Suprapubic skin (tissue), 4 donors: ENCODE measurements at regions not wholly inside any gene's neighbourhood (a gene's known extent, or its start where the extent isn't known, plus 50 kb on each side); places are given as distances from the start of the nearest gene placed in this dataset.
A peak's percentile ranks its signal among the peaks of the same experiment; 100 is the strongest.

Experiments
- DNase-seq, 2 donors: peaks; one replicate each; pipeline ENCODE4 v3.0.0-alpha.2; 2019; ENCODE audit warnings: low spot score in 2 of 2
- H3K27ac ChIP-seq: fragments of 200-600 bp; sonication (generic); one replicate; pipeline ENCODE4 v1.5.1; 2019
- H3K27me3 ChIP-seq: fragments of 200-600 bp; sonication (generic); one replicate; pipeline ENCODE4 v1.5.1; 2019
- H3K36me3 ChIP-seq: fragments of 200-600 bp; sonication (generic); one replicate; pipeline ENCODE4 v1.5.1; 2019
- H3K4me1 ChIP-seq: fragments of 200-600 bp; sonication (generic); one replicate; pipeline ENCODE4 v1.5.1; 2019
- H3K4me3 ChIP-seq: fragments of 200-600 bp; sonication (generic); one replicate; pipeline ENCODE4 v1.5.1; 2019; ENCODE audit warnings: mild to moderate bottlenecking
- H3K9me3 ChIP-seq: fragments of 200-600 bp; sonication (generic); one replicate; pipeline ENCODE4 v1.5.1; 2019
- EP300 ChIP-seq: sonication (generic); formaldehyde crosslinking; IDR thresholded peaks from one replicate; pipeline ENCODE4 v1.6.1; 2017; ENCODE audit warnings: antibody characterized with exemption
- POLR2A ChIP-seq, 2 donors: fragments of 450-650 bp; IDR thresholded peaks; one replicate each; pipeline ENCODE4 v1.6.1; 2017; ENCODE audit warnings: antibody characterized with exemption in 2 of 2, mild to moderate bottlenecking in 2 of 2, moderate library complexity in 2 of 2
- POLR2AphosphoS5 ChIP-seq, 3 donors: sonication (generic); formaldehyde crosslinking; IDR thresholded peaks; one replicate each; pipeline ENCODE4 v1.6.1; 2017; ENCODE audit warnings: antibody characterized with exemption in 3 of 3
- WGBS: methylation state at CpG from one replicate; pipeline ENCODE4 v1.1.5; 2018; 5-methylcytosine and 5-hydroxymethylcytosine counted together
- TF ChIP-seq, protein P1 (sequence below), 2 donors: fragments of 200-600 bp in 1 of 2; fragments of 450-650 bp in 1 of 2; sonication (generic) in 1 of 2; IDR thresholded peaks; one replicate each; pipeline ENCODE4 v1.5.1; 2016 to 2019; ENCODE audit warnings: antibody characterized with exemption in 2 of 2, mild to moderate bottlenecking in 1 of 2, moderate library complexity in 1 of 2

GRCh38 chr3:87088993-87089841, 98.3 kb upstream of the VGLL3 start:
- H3K27me3 ChIP-seq, result no peaks in the 10 kb centered on the region
- TF ChIP-seq POLR2AphosphoS5 (IDR thresholded peaks at IDR 0.05) (peak in 1 of 3 donors; percentile 11), EP300 (no peak), POLR2A (IDR thresholded peaks at IDR 0.05) (peak in 1 of 2 donors; percentile 22)
- TF ChIP-seq, protein P1, sequence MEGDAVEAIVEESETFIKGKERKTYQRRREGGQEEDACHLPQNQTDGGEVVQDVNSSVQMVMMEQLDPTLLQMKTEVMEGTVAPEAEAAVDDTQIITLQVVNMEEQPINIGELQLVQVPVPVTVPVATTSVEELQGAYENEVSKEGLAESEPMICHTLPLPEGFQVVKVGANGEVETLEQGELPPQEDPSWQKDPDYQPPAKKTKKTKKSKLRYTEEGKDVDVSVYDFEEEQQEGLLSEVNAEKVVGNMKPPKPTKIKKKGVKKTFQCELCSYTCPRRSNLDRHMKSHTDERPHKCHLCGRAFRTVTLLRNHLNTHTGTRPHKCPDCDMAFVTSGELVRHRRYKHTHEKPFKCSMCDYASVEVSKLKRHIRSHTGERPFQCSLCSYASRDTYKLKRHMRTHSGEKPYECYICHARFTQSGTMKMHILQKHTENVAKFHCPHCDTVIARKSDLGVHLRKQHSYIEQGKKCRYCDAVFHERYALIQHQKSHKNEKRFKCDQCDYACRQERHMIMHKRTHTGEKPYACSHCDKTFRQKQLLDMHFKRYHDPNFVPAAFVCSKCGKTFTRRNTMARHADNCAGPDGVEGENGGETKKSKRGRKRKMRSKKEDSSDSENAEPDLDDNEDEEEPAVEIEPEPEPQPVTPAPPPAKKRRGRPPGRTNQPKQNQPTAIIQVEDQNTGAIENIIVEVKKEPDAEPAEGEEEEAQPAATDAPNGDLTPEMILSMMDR (IDR thresholded peaks at IDR 0.05), result no peak
- 8% methylated on average over 25 of the region's 41 CpGs for WGBS
- H3K4me1 ChIP-seq, result peaks cover 9% of the 10 kb centered on the region
- peak; percentile 71 to 84 for DNase-seq
- H3K4me3 ChIP-seq, result peak overlapping the region; percentile 68
- H3K27ac ChIP-seq, result peak overlapping the region; percentile 89
- no peaks in the 10 kb centered on the region for H3K36me3 ChIP-seq
- H3K9me3 ChIP-seq, result no peaks in the 10 kb centered on the region

- H3K4me3 ChIP-seq, result peak overlapping the region; percentile 68
- no peak for DNase-seq
- H3K4me1 ChIP-seq, result peaks cover 9% of the 10 kb centered on the region
- no peaks in the 10 kb centered on the region for H3K36me3 ChIP-seq
- TF ChIP-seq POLR2A (IDR thresholded peaks at IDR 0.05), result no peak
- no peak for TF ChIP-seq EP300
- no peak for TF ChIP-seq POLR2AphosphoS5 (IDR thresholded peaks at IDR 0.05)
- TF ChIP-seq, protein P1 (IDR thresholded peaks at IDR 0.05), result no peak
- 50% methylated on average over 11 of the region's 15 CpGs for WGBS
- no peaks in the 10 kb centered on the region for H3K27me3 ChIP-seq
- H3K27ac ChIP-seq, result peak overlapping the region; percentile 89
- H3K9me3 ChIP-seq, result no peaks in the 10 kb centered on the region
These were observed 97.6 kb upstream of the VGLL3 start for GRCh38 chr3:87088430-87088992.

DNA sequence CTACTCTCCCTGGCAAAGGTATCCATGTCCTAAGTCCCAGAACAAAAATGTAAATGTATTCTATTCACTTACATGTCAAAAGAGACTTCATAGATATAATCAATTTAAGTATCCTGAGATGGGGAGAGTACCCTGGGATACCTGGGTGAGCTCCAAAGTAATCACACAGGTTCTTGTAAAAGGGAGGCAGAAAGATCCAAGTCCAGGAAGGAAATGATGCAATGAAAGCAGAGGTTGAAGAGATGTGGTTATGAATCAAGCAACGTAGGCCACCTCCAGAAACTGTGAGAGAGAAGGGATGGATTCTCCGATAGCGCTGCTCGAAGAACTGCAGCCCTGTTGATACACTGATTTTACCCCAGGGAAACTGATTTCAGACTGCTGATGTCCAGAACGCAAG, 93.9 kb upstream of the VGLL3 start:
- Histone ChIP-seq H3K4me1 (peaks cover 9% of the 10 kb centered on the region), H3K36me3 (no peaks in the 10 kb centered on the region), H3K27me3 (no peaks in the 10 kb centered on the region), H3K9me3 (no peaks in the 10 kb centered on the region), H3K4me3 (no peak overlapping the region), H3K27ac (no peak overlapping the region)
- 86% methylated on average over 5 of the region's 5 CpGs for WGBS
- TF ChIP-seq POLR2A (IDR thresholded peaks at IDR 0.05) (no peak), POLR2AphosphoS5 (IDR thresholded peaks at IDR 0.05) (no peak), EP300 (no peak)
- TF ChIP-seq, protein P1 (IDR thresholded peaks at IDR 0.05), result no peak
- DNase-seq, result no peak

DNA sequence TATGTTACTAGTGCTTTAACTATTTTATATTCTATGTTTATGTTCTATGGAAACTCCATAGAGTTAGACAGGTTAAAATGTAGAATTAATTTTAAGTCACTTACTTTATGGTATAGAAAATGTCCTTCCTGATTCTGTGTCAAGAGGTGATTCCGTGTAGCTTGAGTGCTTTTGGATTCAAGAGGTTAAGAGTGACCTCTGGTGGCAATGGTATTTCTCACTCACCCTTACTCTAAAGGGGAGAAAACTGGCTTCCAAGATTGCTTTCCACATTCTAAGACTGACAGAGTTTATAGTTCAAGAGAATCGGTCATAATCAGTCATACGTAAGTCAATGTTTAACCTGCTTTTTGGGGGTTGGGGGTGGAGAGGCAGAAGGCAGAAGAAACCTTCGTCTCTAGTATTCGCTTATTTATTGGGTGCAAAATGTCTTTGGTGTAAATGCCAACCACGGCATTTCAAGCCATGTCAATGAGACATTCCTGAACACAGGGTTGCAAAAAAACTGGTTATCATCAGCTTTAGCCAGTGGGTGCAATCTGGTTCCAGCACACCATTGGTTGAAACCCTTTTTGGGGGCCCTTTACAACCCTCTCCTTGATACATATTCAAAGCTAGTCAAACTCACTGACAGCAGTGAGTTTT, 92.0 kb upstream of the VGLL3 start:
- no peak overlapping the region for H3K4me3 ChIP-seq
- no peak overlapping the region for H3K27ac ChIP-seq
- no peaks in the 10 kb centered on the region for H3K4me1 ChIP-seq
- H3K27me3 ChIP-seq, result no peaks in the 10 kb centered on the region
- TF ChIP-seq, protein P1 (IDR thresholded peaks at IDR 0.05), result peak in 1 of 2 donors; percentile 39
- TF ChIP-seq POLR2A (IDR thresholded peaks at IDR 0.05), result no peak
- H3K9me3 ChIP-seq, result no peaks in the 10 kb centered on the region
- WGBS, result 46% methylated on average over 6 of the region's 6 CpGs
- no peak for DNase-seq
- no peaks in the 10 kb centered on the region for H3K36me3 ChIP-seq

DNA sequence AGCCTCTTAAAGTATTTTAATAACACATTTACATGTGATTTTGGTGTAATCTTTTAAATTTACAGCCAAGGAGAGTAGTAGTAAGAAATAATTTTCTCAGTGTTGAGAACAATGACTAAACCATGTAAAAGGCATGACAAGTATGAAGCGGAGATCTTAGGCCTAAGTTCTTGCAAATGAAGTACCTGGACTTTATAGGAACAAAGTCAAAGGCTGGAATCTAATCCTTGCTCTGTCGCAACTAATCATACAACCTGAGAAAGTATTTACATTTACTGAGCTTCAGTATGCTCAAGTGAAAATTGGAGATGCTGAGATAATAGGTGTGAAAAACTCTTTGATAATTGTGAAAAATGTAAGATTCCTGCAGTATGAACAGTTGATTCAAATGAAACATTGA, 86.4 kb upstream of the VGLL3 start:
- TF ChIP-seq, protein P1 (IDR thresholded peaks at IDR 0.05), result no peak
- TF ChIP-seq POLR2A (IDR thresholded peaks at IDR 0.05) (no peak), POLR2AphosphoS5 (IDR thresholded peaks at IDR 0.05) (no peak), EP300 (no peak)
- H3K4me3 ChIP-seq, result no peak overlapping the region
- no peak for DNase-seq
- no peak overlapping the region for H3K27ac ChIP-seq
- 92% methylated on average over 2 of the region's 2 CpGs for WGBS
- no peaks in the 10 kb centered on the region for H3K9me3 ChIP-seq
- no peaks in the 10 kb centered on the region for H3K4me1 ChIP-seq
- no peaks in the 10 kb centered on the region for H3K36me3 ChIP-seq
- no peaks in the 10 kb centered on the region for H3K27me3 ChIP-seq
